ENCODE measurements at regions not wholly inside any gene's neighbourhood (a gene's known extent, or its start where the extent isn't known, plus 50 kb on each side); places are given as distances from the start of the nearest gene placed in this dataset.

GRCh38 chr6:169848946-169849345, 97.5 kb downstream of the ERMARD start:
- TF ChIP-seq, protein P1, sequence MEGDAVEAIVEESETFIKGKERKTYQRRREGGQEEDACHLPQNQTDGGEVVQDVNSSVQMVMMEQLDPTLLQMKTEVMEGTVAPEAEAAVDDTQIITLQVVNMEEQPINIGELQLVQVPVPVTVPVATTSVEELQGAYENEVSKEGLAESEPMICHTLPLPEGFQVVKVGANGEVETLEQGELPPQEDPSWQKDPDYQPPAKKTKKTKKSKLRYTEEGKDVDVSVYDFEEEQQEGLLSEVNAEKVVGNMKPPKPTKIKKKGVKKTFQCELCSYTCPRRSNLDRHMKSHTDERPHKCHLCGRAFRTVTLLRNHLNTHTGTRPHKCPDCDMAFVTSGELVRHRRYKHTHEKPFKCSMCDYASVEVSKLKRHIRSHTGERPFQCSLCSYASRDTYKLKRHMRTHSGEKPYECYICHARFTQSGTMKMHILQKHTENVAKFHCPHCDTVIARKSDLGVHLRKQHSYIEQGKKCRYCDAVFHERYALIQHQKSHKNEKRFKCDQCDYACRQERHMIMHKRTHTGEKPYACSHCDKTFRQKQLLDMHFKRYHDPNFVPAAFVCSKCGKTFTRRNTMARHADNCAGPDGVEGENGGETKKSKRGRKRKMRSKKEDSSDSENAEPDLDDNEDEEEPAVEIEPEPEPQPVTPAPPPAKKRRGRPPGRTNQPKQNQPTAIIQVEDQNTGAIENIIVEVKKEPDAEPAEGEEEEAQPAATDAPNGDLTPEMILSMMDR (IDR thresholded peaks at IDR 0.05; ENCODE audit: insufficient read depth, low read depth, low read length) = no peak
- TF ChIP-seq EZH2 (IDR thresholded peaks at IDR 0.05; ENCODE audit: insufficient read depth, low read length) = no peak

Measured in astrocyte (in vitro differentiated cells and primary cell).